SH-SY5Y (cell line): ENCODE measurements at regions not wholly inside any gene's neighbourhood (a gene's known extent, or its start where the extent isn't known, plus 50 kb on each side); places are given as distances from the start of the nearest gene placed in this dataset.

Source experiments
- GATA2 ChIP-seq: IDR thresholded peaks from 2 replicates; pipeline ENCODE4 v1.6.1; 2011; ENCODE audit warnings: mild to moderate bottlenecking, low read depth, low read length
- GATA3 ChIP-seq: IDR thresholded peaks from 2 replicates; pipeline ENCODE4 v1.6.1; 2011; ENCODE audit warnings: low read depth, mild to moderate bottlenecking, low read length, moderate library complexity

- TF ChIP-seq GATA2 (no peak), GATA3 (no peak)
Measured at GRCh38 chr9:29039258-29039657, 1466.0 kb upstream of the C9orf72 start.
